ENCODE measurements at regions not wholly inside any gene's neighbourhood (a gene's known extent, or its start where the extent isn't known, plus 50 kb on each side); places are given as distances from the start of the nearest gene placed in this dataset.
A peak's percentile ranks its signal among the peaks of the same experiment; 100 is the strongest.

DNA sequence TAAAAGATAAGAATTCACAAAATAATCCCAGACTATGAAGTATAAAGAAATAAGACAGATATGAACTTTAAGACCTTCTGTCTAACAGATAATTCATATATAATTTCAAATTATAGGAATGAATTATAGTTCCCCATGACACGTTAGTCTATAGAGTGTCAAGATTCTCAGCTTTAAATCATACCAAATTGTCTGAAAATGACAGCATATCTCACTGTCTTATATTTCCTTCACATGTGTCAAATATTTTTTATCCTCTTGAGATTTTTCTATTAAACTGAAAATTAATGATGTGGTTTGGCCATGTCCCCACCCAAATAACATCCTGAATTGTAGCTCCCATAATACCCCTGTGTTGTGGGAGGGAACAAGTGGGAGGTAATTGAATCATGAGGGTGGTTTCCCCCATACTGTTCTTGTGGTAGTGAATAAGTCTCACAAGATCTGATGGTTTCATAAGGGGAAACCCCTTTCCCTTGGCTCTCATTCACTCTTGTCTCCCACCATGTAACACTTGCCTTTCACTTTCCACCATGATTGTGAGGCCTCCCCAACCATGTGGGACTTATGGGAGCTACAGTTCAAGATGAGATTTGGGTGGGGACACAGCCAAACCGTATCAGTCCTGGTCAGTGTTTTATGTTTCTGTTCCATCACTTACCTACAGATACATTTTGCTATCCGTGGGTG, 825.3 kb upstream of the GJE1 start:
- Histone ChIP-seq H4K8ac (ENCODE audit: low read length) (no peak overlapping the region), H3K27me3 (ENCODE audit: control insufficient read depth in 1 of 2, insufficient read depth in 1 of 2, low read length in 2 of 2) (no peaks in the 10 kb centered on the region), H3K9ac (ENCODE audit: low read length) (no peak overlapping the region), H3K9me3 (ENCODE audit: control insufficient read depth, low read length) (peaks cover 6% of the 10 kb centered on the region), H3K27ac (ENCODE audit: low read length, poor library complexity, severe bottlenecking) (no peak overlapping the region), H2BK120ac (ENCODE audit: low read depth, low read length) (no peak overlapping the region), H2AFZ (ENCODE audit: low read depth, low read length) (no peak overlapping the region), H2BK12ac (ENCODE audit: low read length in 2 of 2) (no peak overlapping the region), H2BK15ac (ENCODE audit: low read depth, poor library complexity, severe bottlenecking) (no peak overlapping the region), H3K4ac (ENCODE audit: low read depth in 1 of 2, low read length in 2 of 2) (no peak overlapping the region), H2AK5ac (ENCODE audit: low read length, severe bottlenecking) (no peak overlapping the region), H3K23ac (ENCODE audit: low read length in 2 of 2) (no peak overlapping the region), H3K36me3 (ENCODE audit: control insufficient read depth in 1 of 2, insufficient read depth in 2 of 2, low read depth in 1 of 2, low read length in 2 of 2) (no peaks in the 10 kb centered on the region), H3K79me1 (replicated peaks; ENCODE audit: low read length, poor library complexity, severe bottlenecking) (no peaks in the 10 kb centered on the region), H3K4me2 (ENCODE audit: low read length, poor library complexity, severe bottlenecking) (no peak overlapping the region), H3K14ac (ENCODE audit: low read length in 2 of 2) (no peak overlapping the region), H4K91ac (ENCODE audit: low read length) (no peak overlapping the region), H3K18ac (ENCODE audit: low read depth in 1 of 2, low read length in 2 of 2) (no peak overlapping the region), H2BK5ac (ENCODE audit: low read depth, low read length, poor library complexity, severe bottlenecking) (no peak overlapping the region), H3K4me1 (ENCODE audit: control insufficient read depth, insufficient read depth, low read depth, low read length) (no peaks in the 10 kb centered on the region), H3K4me3 (ENCODE audit: insufficient read depth in 1 of 2, low read depth in 1 of 2, low read length in 2 of 2) (no peak overlapping the region)
- no peak for DNase-seq
- WGBS: no CpG with 5 or more reads among the region's 3 CpGs

DNA sequence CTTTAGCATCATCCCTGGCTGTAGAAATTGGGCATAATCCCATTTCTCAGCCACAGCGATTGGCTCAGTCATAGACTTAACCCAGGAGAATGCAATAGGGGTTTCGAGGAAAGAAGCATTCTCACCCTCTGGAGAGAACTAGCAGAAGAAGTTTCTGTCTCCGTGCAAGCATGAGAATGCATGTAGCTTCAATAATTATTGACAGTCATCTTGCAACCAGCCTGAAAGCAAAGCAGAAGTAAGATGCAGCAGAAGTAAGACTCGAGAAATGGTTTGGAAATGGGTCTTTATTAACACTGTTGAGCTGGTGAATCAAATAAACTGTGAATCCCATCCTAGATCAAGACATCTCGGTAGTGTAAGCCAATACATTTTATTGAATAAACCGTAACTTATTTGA, 828.8 kb upstream of the GJE1 start:
- H3K4me1 ChIP-seq (ENCODE audit: control insufficient read depth, insufficient read depth, low read depth, low read length): no peaks in the 10 kb centered on the region
- H3K27ac ChIP-seq (ENCODE audit: low read length, poor library complexity, severe bottlenecking): no peak overlapping the region
- no peak overlapping the region for H3K4ac ChIP-seq (ENCODE audit: low read depth in 1 of 2, low read length in 2 of 2)
- DNase-seq: no peak
- no peak overlapping the region for H2AFZ ChIP-seq (ENCODE audit: low read depth, low read length)
- H4K91ac ChIP-seq (ENCODE audit: low read length): no peak overlapping the region
- H3K9me3 ChIP-seq (ENCODE audit: control insufficient read depth, low read length): peaks cover 5% of the 10 kb centered on the region
- WGBS: 97% methylated on average over 5 of the region's 6 CpGs
- no peak overlapping the region for H3K4me3 ChIP-seq (ENCODE audit: insufficient read depth in 1 of 2, low read depth in 1 of 2, low read length in 2 of 2)
- H2BK15ac ChIP-seq (ENCODE audit: low read depth, poor library complexity, severe bottlenecking): no peak overlapping the region
- H2BK120ac ChIP-seq (ENCODE audit: low read depth, low read length): no peak overlapping the region
- H2AK5ac ChIP-seq (ENCODE audit: low read length, severe bottlenecking): no peak overlapping the region
- H2BK12ac ChIP-seq (ENCODE audit: low read length in 2 of 2): no peak overlapping the region
- H3K36me3 ChIP-seq (ENCODE audit: control insufficient read depth in 1 of 2, insufficient read depth in 2 of 2, low read depth in 1 of 2, low read length in 2 of 2): no peaks in the 10 kb centered on the region
- H3K18ac ChIP-seq (ENCODE audit: low read depth in 1 of 2, low read length in 2 of 2): no peak overlapping the region
- no peak overlapping the region for H3K14ac ChIP-seq (ENCODE audit: low read length in 2 of 2)
- H3K9ac ChIP-seq (ENCODE audit: low read length): no peak overlapping the region
- no peak overlapping the region for H4K8ac ChIP-seq (ENCODE audit: low read length)
- no peak overlapping the region for H2BK5ac ChIP-seq (ENCODE audit: low read depth, low read length, poor library complexity, severe bottlenecking)
- no peaks in the 10 kb centered on the region for H3K27me3 ChIP-seq (ENCODE audit: control insufficient read depth in 1 of 2, insufficient read depth in 1 of 2, low read length in 2 of 2)
- no peak overlapping the region for H3K23ac ChIP-seq (ENCODE audit: low read length in 2 of 2)
- H3K79me1 ChIP-seq (replicated peaks; ENCODE audit: low read length, poor library complexity, severe bottlenecking): no peaks in the 10 kb centered on the region
- H3K4me2 ChIP-seq (ENCODE audit: low read length, poor library complexity, severe bottlenecking): no peak overlapping the region

DNA sequence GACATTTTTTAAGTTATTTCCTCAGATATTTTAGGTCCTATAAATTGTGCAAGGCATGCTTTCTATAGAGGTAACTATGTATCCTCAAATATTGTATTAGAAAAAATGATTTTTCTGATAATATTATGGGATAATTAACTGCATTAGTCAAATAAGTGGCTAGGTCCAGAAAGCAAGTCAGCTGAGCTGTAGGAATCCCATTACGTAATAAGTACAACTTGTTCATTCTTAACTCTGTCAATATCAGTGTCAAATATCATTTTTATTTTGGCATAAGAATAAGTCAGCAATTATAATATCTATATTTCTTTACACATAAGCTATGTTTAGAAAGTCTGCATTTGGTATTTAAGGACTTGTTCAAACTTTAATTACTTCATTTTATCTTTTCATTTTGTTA, 830.9 kb upstream of the GJE1 start:
- no peak overlapping the region for H2BK5ac ChIP-seq (ENCODE audit: low read depth, low read length, poor library complexity, severe bottlenecking)
- no peak overlapping the region for H3K27ac ChIP-seq (ENCODE audit: low read length, poor library complexity, severe bottlenecking)
- H2AFZ ChIP-seq (ENCODE audit: low read depth, low read length): no peak overlapping the region
- no peak overlapping the region for H3K9ac ChIP-seq (ENCODE audit: low read length)
- H3K4me3 ChIP-seq (ENCODE audit: insufficient read depth in 1 of 2, low read depth in 1 of 2, low read length in 2 of 2): no peak overlapping the region
- no CpG with 5 or more reads among the region's 1 CpG for WGBS
- H3K9me3 ChIP-seq (ENCODE audit: control insufficient read depth, low read length): no peaks in the 10 kb centered on the region
- H3K4me2 ChIP-seq (ENCODE audit: low read length, poor library complexity, severe bottlenecking): no peak overlapping the region
- no peak overlapping the region for H2BK15ac ChIP-seq (ENCODE audit: low read depth, poor library complexity, severe bottlenecking)
- no peak overlapping the region for H4K8ac ChIP-seq (ENCODE audit: low read length)
- H3K23ac ChIP-seq (ENCODE audit: low read length in 2 of 2): no peak overlapping the region
- H2BK12ac ChIP-seq (ENCODE audit: low read length in 2 of 2): no peak overlapping the region
- H2BK120ac ChIP-seq (ENCODE audit: low read depth, low read length): no peak overlapping the region
- no peak overlapping the region for H3K18ac ChIP-seq (ENCODE audit: low read depth in 1 of 2, low read length in 2 of 2)
- H3K14ac ChIP-seq (ENCODE audit: low read length in 2 of 2): no peak overlapping the region
- no peak overlapping the region for H3K4ac ChIP-seq (ENCODE audit: low read depth in 1 of 2, low read length in 2 of 2)
- H2AK5ac ChIP-seq (ENCODE audit: low read length, severe bottlenecking): no peak overlapping the region
- no peak overlapping the region for H4K91ac ChIP-seq (ENCODE audit: low read length)
- H3K27me3 ChIP-seq (ENCODE audit: control insufficient read depth in 1 of 2, insufficient read depth in 1 of 2, low read length in 2 of 2): no peaks in the 10 kb centered on the region
- no peaks in the 10 kb centered on the region for H3K36me3 ChIP-seq (ENCODE audit: control insufficient read depth in 1 of 2, insufficient read depth in 2 of 2, low read depth in 1 of 2, low read length in 2 of 2)
- no peak for DNase-seq
- H3K79me1 ChIP-seq (replicated peaks; ENCODE audit: low read length, poor library complexity, severe bottlenecking): no peaks in the 10 kb centered on the region
- H3K4me1 ChIP-seq (ENCODE audit: control insufficient read depth, insufficient read depth, low read depth, low read length): no peaks in the 10 kb centered on the region

DNA sequence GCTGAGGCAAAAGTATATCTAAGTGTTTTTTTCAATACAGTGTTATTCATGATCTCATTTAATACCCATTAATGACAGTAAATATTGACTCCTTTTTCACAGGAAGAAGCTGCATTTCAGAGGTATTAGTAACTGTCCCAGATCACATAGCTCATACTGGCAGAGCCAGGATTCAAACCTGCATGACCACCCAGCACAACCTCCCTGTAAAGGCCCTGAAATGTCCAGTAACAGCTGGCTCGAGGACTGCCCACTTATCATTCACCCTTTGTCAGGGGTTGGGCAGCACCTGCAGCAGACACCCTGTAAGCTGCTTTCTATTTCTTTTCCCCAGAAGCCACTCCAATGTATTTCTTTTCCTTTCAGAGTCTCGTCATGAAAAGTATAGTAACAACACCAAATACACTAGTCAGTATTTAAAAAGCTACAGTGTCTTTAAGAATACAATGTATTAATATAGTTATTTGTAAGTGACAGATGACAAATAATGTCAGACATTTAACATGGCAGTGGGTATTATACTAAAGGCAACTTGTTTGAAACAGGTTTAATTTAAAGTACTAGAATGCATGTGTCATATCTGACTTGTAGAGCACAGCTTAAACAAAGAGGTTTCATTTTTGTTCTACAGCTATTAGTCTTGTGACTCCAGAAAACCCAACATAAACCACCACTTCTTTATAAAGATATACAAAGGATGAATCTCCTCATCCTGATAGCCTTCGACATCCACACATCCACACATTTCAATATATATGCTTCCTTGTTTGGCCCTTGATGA, 841.6 kb upstream of the GJE1 start:
- no peak overlapping the region for H3K4ac ChIP-seq (ENCODE audit: low read depth in 1 of 2, low read length in 2 of 2)
- H3K9ac ChIP-seq (ENCODE audit: low read length): no peak overlapping the region
- peak overlapping the region; percentile 29 for H4K8ac ChIP-seq (ENCODE audit: low read length)
- no peak overlapping the region for H2BK5ac ChIP-seq (ENCODE audit: low read depth, low read length, poor library complexity, severe bottlenecking)
- no peak overlapping the region for H3K23ac ChIP-seq (ENCODE audit: low read length in 2 of 2)
- H2AFZ ChIP-seq (ENCODE audit: low read depth, low read length): no peak overlapping the region
- H3K14ac ChIP-seq (ENCODE audit: low read length in 2 of 2): no peak overlapping the region
- H3K27ac ChIP-seq (ENCODE audit: low read length, poor library complexity, severe bottlenecking): no peak overlapping the region
- H4K91ac ChIP-seq (ENCODE audit: low read length): no peak overlapping the region
- H3K27me3 ChIP-seq (ENCODE audit: control insufficient read depth in 1 of 2, insufficient read depth in 1 of 2, low read length in 2 of 2): no peaks in the 10 kb centered on the region
- no peak overlapping the region for H2AK5ac ChIP-seq (ENCODE audit: low read length, severe bottlenecking)
- WGBS: 92% methylated on average over 2 of the region's 3 CpGs
- peak; percentile 1 for DNase-seq
- no peak overlapping the region for H2BK120ac ChIP-seq (ENCODE audit: low read depth, low read length)
- H2BK12ac ChIP-seq (ENCODE audit: low read length in 2 of 2): no peak overlapping the region
- no peak overlapping the region for H3K18ac ChIP-seq (ENCODE audit: low read depth in 1 of 2, low read length in 2 of 2)
- no peaks in the 10 kb centered on the region for H3K36me3 ChIP-seq (ENCODE audit: control insufficient read depth in 1 of 2, insufficient read depth in 2 of 2, low read depth in 1 of 2, low read length in 2 of 2)
- H3K9me3 ChIP-seq (ENCODE audit: control insufficient read depth, low read length): no peaks in the 10 kb centered on the region
- H3K79me1 ChIP-seq (replicated peaks; ENCODE audit: low read length, poor library complexity, severe bottlenecking): no peaks in the 10 kb centered on the region
- H3K4me3 ChIP-seq (ENCODE audit: insufficient read depth in 1 of 2, low read depth in 1 of 2, low read length in 2 of 2): no peak overlapping the region
- no peaks in the 10 kb centered on the region for H3K4me1 ChIP-seq (ENCODE audit: control insufficient read depth, insufficient read depth, low read depth, low read length)
- no peak overlapping the region for H2BK15ac ChIP-seq (ENCODE audit: low read depth, poor library complexity, severe bottlenecking)
- no peak overlapping the region for H3K4me2 ChIP-seq (ENCODE audit: low read length, poor library complexity, severe bottlenecking)
